H9 (cell line): ENCODE measurements at regions not wholly inside any gene's neighbourhood (a gene's known extent, or its start where the extent isn't known, plus 50 kb on each side); places are given as distances from the start of the nearest gene placed in this dataset.

ENCODE experiments used
- DNase-seq: peaks from one replicate; pipeline ENCODE4 v3.0.0-alpha.2; 2017
- H2AFZ ChIP-seq: one replicate; pipeline ENCODE4 v1.6.1; 2013; ENCODE audit warnings: mild to moderate bottlenecking, low read length, control low read depth, moderate library complexity
- H2AK5ac ChIP-seq: 2 replicates; pipeline ENCODE4 v1.6.1; 2013; ENCODE audit warnings: low read length, control low read depth, mixed read lengths; ENCODE audit not compliant: insufficient read length
- H2BK120ac ChIP-seq: one replicate; pipeline ENCODE4 v1.6.1; 2013; ENCODE audit warnings: low read depth, mild to moderate bottlenecking, low read length, control low read depth, inconsistent platforms; ENCODE audit not compliant: poor library complexity, severe bottlenecking
- H2BK12ac ChIP-seq: 2 replicates; pipeline ENCODE4 v1.6.1; 2013; ENCODE audit warnings: low read length, control low read depth, mixed read lengths, low read depth; ENCODE audit not compliant: insufficient read length
- H2BK15ac ChIP-seq: 2 replicates; pipeline ENCODE4 v1.6.1; 2013; ENCODE audit warnings: low read depth, low read length, control low read depth
- H2BK20ac ChIP-seq: one replicate; pipeline ENCODE4 v1.6.1; 2013; ENCODE audit warnings: low read depth, mild to moderate bottlenecking, low read length, control low read depth, inconsistent platforms; ENCODE audit not compliant: poor library complexity, severe bottlenecking
- H2BK5ac ChIP-seq: 2 replicates; pipeline ENCODE4 v1.6.1; 2013; ENCODE audit warnings: low read length, control low read depth, mixed read lengths; ENCODE audit not compliant: insufficient read length
- H3K14ac ChIP-seq: 2 replicates; pipeline ENCODE4 v1.6.1; 2013; ENCODE audit warnings: low read length, control low read depth; ENCODE audit not compliant: insufficient read depth
- H3K18ac ChIP-seq: 2 replicates; pipeline ENCODE4 v1.6.1; 2013; ENCODE audit warnings: low read depth, mild to moderate bottlenecking, mixed read lengths, low read length, control low read depth; ENCODE audit not compliant: insufficient read length
- H3K23ac ChIP-seq: 2 replicates; pipeline ENCODE4 v1.6.1; 2013; ENCODE audit warnings: low read length, control low read depth, mixed read lengths, low read depth; ENCODE audit not compliant: insufficient read length
- H3K23me2 ChIP-seq: 2 replicates; pipeline ENCODE4 v1.6.1; 2013; ENCODE audit warnings: low read depth, mild to moderate bottlenecking, mixed read lengths, low read length, control low read depth; ENCODE audit not compliant: insufficient read length, poor library complexity, severe bottlenecking
- H3K27ac ChIP-seq: 2 replicates; pipeline ENCODE4 v1.5.1; 2013; ENCODE audit warnings: low read length, control low read depth, mixed read lengths, low read depth; ENCODE audit not compliant: insufficient read length
- H3K27me3 ChIP-seq: 2 replicates; pipeline ENCODE4 v1.6.1; 2013; ENCODE audit warnings: low read length, control low read depth, inconsistent platforms; ENCODE audit not compliant: insufficient read depth
- H3K4ac ChIP-seq: 2 replicates; pipeline ENCODE4 v1.6.1; 2013; ENCODE audit warnings: low read depth, mild to moderate bottlenecking, control low read depth, inconsistent platforms, low read length, moderate library complexity
- H3K4me1 ChIP-seq: 2 replicates; pipeline ENCODE4 v1.6.1; 2013; ENCODE audit warnings: low read length, control low read depth, inconsistent platforms; ENCODE audit not compliant: insufficient read depth
- H3K4me2 ChIP-seq: 2 replicates; pipeline ENCODE4 v1.6.1; 2013; ENCODE audit warnings: low read length, control low read depth, mixed read lengths; ENCODE audit not compliant: insufficient read length, insufficient read depth
- H3K56ac ChIP-seq: 2 replicates; pipeline ENCODE4 v1.6.1; 2013; ENCODE audit warnings: low read depth, mild to moderate bottlenecking, mixed read lengths, low read length, control low read depth; ENCODE audit not compliant: insufficient read length
- H3K79me1 ChIP-seq: 2 replicates; pipeline ENCODE4 v1.6.1; 2013; ENCODE audit warnings: low read depth, mild to moderate bottlenecking, moderate library complexity, low read length, control low read depth, inconsistent platforms; ENCODE audit not compliant: insufficient read depth, poor library complexity, severe bottlenecking
- H3K79me2 ChIP-seq: 2 replicates; pipeline ENCODE4 v1.6.1; 2013; ENCODE audit warnings: low read length, control low read depth, inconsistent platforms; ENCODE audit not compliant: insufficient read depth
- H3K9ac ChIP-seq: 2 replicates; pipeline ENCODE4 v1.6.1; 2013; ENCODE audit warnings: low read length, control low read depth, mixed read lengths; ENCODE audit not compliant: insufficient read length; ENCODE audit errors: extremely low read depth
- H3K9me3 ChIP-seq: one replicate; pipeline ENCODE4 v1.6.1; 2013; ENCODE audit warnings: low read depth, low read length, inconsistent platforms; ENCODE audit not compliant: control insufficient read depth
- H3T11ph ChIP-seq: one replicate; pipeline ENCODE4 v1.6.1; 2013; ENCODE audit warnings: mild to moderate bottlenecking, low read length, control low read depth, inconsistent platforms
- H4K20me1 ChIP-seq: one replicate; pipeline ENCODE4 v1.6.1; 2013; ENCODE audit not compliant: control insufficient read depth, insufficient read length, insufficient read depth
- H4K5ac ChIP-seq: 2 replicates; pipeline ENCODE4 v1.6.1; 2013; ENCODE audit warnings: low read depth, mild to moderate bottlenecking, mixed read lengths, low read length, control low read depth; ENCODE audit not compliant: insufficient read length
- H4K8ac ChIP-seq: replicated peaks from 2 replicates; pipeline ENCODE4 v1.6.1; 2013; ENCODE audit warnings: low read length, control low read depth, mixed read lengths, low read depth; ENCODE audit not compliant: insufficient read length
- H4K91ac ChIP-seq: 2 replicates; pipeline ENCODE4 v1.6.1; 2013; ENCODE audit warnings: low read depth, mild to moderate bottlenecking, moderate library complexity, mixed read lengths, low read length, control low read depth; ENCODE audit not compliant: insufficient read length
- H3K27ac Mint-ChIP-seq, 3 experiments: 2 replicates in 2 of 3; 3 replicates in 1 of 3; pipeline ENCODE4 v1.8.0; 2020 to 2021; ENCODE audit warnings: mixed read lengths in 3 of 3, mild to moderate bottlenecking in 1 of 3, moderate library complexity in 1 of 3
- H3K27me3 Mint-ChIP-seq: 2 replicates; pipeline ENCODE4 v1.8.0; 2021; ENCODE audit warnings: low read depth, mild to moderate bottlenecking, moderate library complexity, mixed read lengths
- H3K36me3 Mint-ChIP-seq, 3 experiments: 2 replicates in 2 of 3; 3 replicates in 1 of 3; pipeline ENCODE4 v1.8.0; 2020 to 2021; ENCODE audit warnings: low read depth in 3 of 3, mixed read lengths in 3 of 3; ENCODE audit not compliant: insufficient read depth in 1 of 3
- H3K4me1 Mint-ChIP-seq, 2 experiments: 2 replicates each; pipeline ENCODE4 v1.8.0; 2020; ENCODE audit warnings: mixed read lengths in 2 of 2
- H3K4me3 Mint-ChIP-seq, 2 experiments: 2 replicates in 1 of 2; 3 replicates in 1 of 2; pipeline ENCODE4 v1.8.0; 2020 to 2021; ENCODE audit warnings: mild to moderate bottlenecking in 2 of 2, mixed read lengths in 2 of 2, moderate library complexity in 1 of 2
- H3K9me3 Mint-ChIP-seq, 2 experiments: 2 replicates in 1 of 2; 3 replicates in 1 of 2; pipeline ENCODE4 v1.8.0; 2020; ENCODE audit warnings: mild to moderate bottlenecking in 2 of 2, mixed read lengths in 2 of 2, moderate library complexity in 1 of 2
- CTCF ChIP-seq: fragments of 200-600 bp; sonication (generic); conservative IDR thresholded peaks from 3 replicates; pipeline ENCODE4 v1.8.0; 2021; ENCODE audit warnings: antibody characterized with exemption, mild to moderate bottlenecking
- WGBS: extraction: QIAGEN DNeasy Blood & Tissue Kit; methylation state at CpG from one replicate; pipeline ENCODE4 v1.1.7; 2013; ENCODE audit warnings: missing lambda C conversion rate, low lambda C conversion rate, mixed read lengths; ENCODE audit not compliant: insufficient read length; ENCODE audit errors: extremely low coverage; 5-methylcytosine and 5-hydroxymethylcytosine counted together

GRCh38 chr6:115766745-115767462 lies 293.8 kb downstream of the FRK start:
- Histone ChIP-seq H3K79me2 (no peaks in the 10 kb centered on the region), H4K20me1 (no peaks in the 10 kb centered on the region), H3K23me2 (no peaks in the 10 kb centered on the region), H4K5ac (no peak overlapping the region), H3K4ac (no peak overlapping the region), H3K56ac (no peak overlapping the region), H2AFZ (no peak overlapping the region), H3K23ac (no peak overlapping the region), H3K9ac (no peak overlapping the region), H2BK20ac (no peak overlapping the region), H4K91ac (no peak overlapping the region), H2BK12ac (no peak overlapping the region), H3K14ac (no peak overlapping the region), H3K4me1 (no peaks in the 10 kb centered on the region), H4K8ac (no peak overlapping the region), H3K27ac (no peak overlapping the region), H2BK5ac (no peak overlapping the region), H3K4me2 (no peak overlapping the region), H2AK5ac (no peak overlapping the region), H3K18ac (no peak overlapping the region), H3K27me3 (no peaks in the 10 kb centered on the region), H2BK15ac (no peak overlapping the region), H3T11ph (no peak overlapping the region), H2BK120ac (no peak overlapping the region), H3K79me1 (no peaks in the 10 kb centered on the region), H3K9me3 (no peaks in the 10 kb centered on the region)
- H3K27me3 Mint-ChIP-seq: no peaks in the 10 kb centered on the region
- H3K27ac Mint-ChIP-seq: no peak overlapping the region
- no peaks in the 10 kb centered on the region for H3K36me3 Mint-ChIP-seq
- no peak for DNase-seq
- H3K4me1 Mint-ChIP-seq: no peaks in the 10 kb centered on the region
- no CpG with 5 or more reads among the region's 5 CpGs for WGBS
- H3K9me3 Mint-ChIP-seq: no peaks in the 10 kb centered on the region
- no peak overlapping the region for H3K4me3 Mint-ChIP-seq
- no peak for TF ChIP-seq CTCF
